ENCODE measurements at regions not wholly inside any gene's neighbourhood (a gene's known extent, or its start where the extent isn't known, plus 50 kb on each side); places are given as distances from the start of the nearest gene placed in this dataset.

- H3K27me3 Mint-ChIP-seq, result peaks cover 13% of the 10 kb centered on the region
- H3K4me1 Mint-ChIP-seq, result no peaks in the 10 kb centered on the region
- H3K36me3 Mint-ChIP-seq (ENCODE audit: low read depth), result no peaks in the 10 kb centered on the region
- no peaks in the 10 kb centered on the region for H3K9me3 Mint-ChIP-seq
- H3K27ac Mint-ChIP-seq, result no peak overlapping the region
- CTCF ChIA-PET, result no interaction called here
- DNase-seq, result no peak
- no peak overlapping the region for H3K4me3 Mint-ChIP-seq
- POLR2A ChIA-PET, result no interaction called here
Observed at GRCh38 chr6:87851674-87852299, 149.8 kb upstream of the AKIRIN2 start.

- H3K4me3 Mint-ChIP-seq, result no peak overlapping the region
- no peaks in the 10 kb centered on the region for H3K9me3 Mint-ChIP-seq
- POLR2A ChIA-PET, result interaction anchor here (0.7 kb wide), 1 partner anchor 70 kb away, joined by 3 read pairs; no protein-coding TSS in a partner anchor
- no peaks in the 10 kb centered on the region for H3K36me3 Mint-ChIP-seq (ENCODE audit: low read depth)
- no peaks in the 10 kb centered on the region for H3K4me1 Mint-ChIP-seq
- H3K27me3 Mint-ChIP-seq, result peaks cover 19% of the 10 kb centered on the region
- DNase-seq, result no peak
- CTCF ChIA-PET, result no interaction called here
- H3K27ac Mint-ChIP-seq, result no peak overlapping the region
Observed at GRCh38 chr6:87848616-87849015, 146.6 kb upstream of the AKIRIN2 start.

- Mint-ChIP-seq H3K4me3 (no peak overlapping the region), H3K9me3 (no peaks in the 10 kb centered on the region), H3K36me3 (ENCODE audit: low read depth) (no peaks in the 10 kb centered on the region), H3K4me1 (no peaks in the 10 kb centered on the region), H3K27ac (no peak overlapping the region), H3K27me3 (peaks cover 21% of the 10 kb centered on the region)
- DNase-seq, result no peak
- ChIA-PET POLR2A (no interaction called here), CTCF (no interaction called here)
Observed at GRCh38 chr6:87847830-87848210, 145.8 kb upstream of the AKIRIN2 start.

GRCh38 chr6:87847135-87847829 lies 145.2 kb upstream of the AKIRIN2 start:
- Mint-ChIP-seq H3K27ac (no peak overlapping the region), H3K4me1 (no peaks in the 10 kb centered on the region), H3K9me3 (no peaks in the 10 kb centered on the region), H3K36me3 (ENCODE audit: low read depth) (no peaks in the 10 kb centered on the region), H3K4me3 (no peak overlapping the region), H3K27me3 (peaks cover 21% of the 10 kb centered on the region)
- CTCF ChIA-PET, result no interaction called here
- POLR2A ChIA-PET, result no interaction called here
- DNase-seq, result no peak

GRCh38 chr6:87846434-87846833 lies 144.4 kb upstream of the AKIRIN2 start:
- no peak overlapping the region for H3K27ac Mint-ChIP-seq
- DNase-seq, result no peak
- peaks cover 23% of the 10 kb centered on the region for H3K27me3 Mint-ChIP-seq
- CTCF ChIA-PET, result interaction anchor here (0.6 kb wide), 1 partner anchor 27 kb away, joined by 3 read pairs; no protein-coding TSS in a partner anchor
- no peaks in the 10 kb centered on the region for H3K36me3 Mint-ChIP-seq (ENCODE audit: low read depth)
- H3K4me3 Mint-ChIP-seq, result no peak overlapping the region
- POLR2A ChIA-PET, result no interaction called here
- no peaks in the 10 kb centered on the region for H3K4me1 Mint-ChIP-seq
- H3K9me3 Mint-ChIP-seq, result no peaks in the 10 kb centered on the region

- Mint-ChIP-seq H3K4me3 (no peak overlapping the region), H3K36me3 (ENCODE audit: low read depth) (no peaks in the 10 kb centered on the region), H3K9me3 (no peaks in the 10 kb centered on the region), H3K4me1 (no peaks in the 10 kb centered on the region), H3K27ac (no peak overlapping the region), H3K27me3 (peaks cover 23% of the 10 kb centered on the region)
- DNase-seq, result no peak
- ChIA-PET CTCF (interaction anchor here (0.6 kb wide), 1 partner anchor 470 kb away, joined by 3 read pairs; no protein-coding TSS in a partner anchor), POLR2A (no interaction called here)
Observed at GRCh38 chr6:87840324-87840723, 138.3 kb upstream of the AKIRIN2 start.

- H3K27me3 Mint-ChIP-seq, result peaks cover 21% of the 10 kb centered on the region
- CTCF ChIA-PET, result interaction anchor here (0.7 to 1.0 kb wide), 2 partner anchors 12 to 156 kb away, joined by 3 read pairs; no protein-coding TSS in a partner anchor
- no peak for DNase-seq
- no peak overlapping the region for H3K4me3 Mint-ChIP-seq
- no peaks in the 10 kb centered on the region for H3K9me3 Mint-ChIP-seq
- no peak overlapping the region for H3K27ac Mint-ChIP-seq
- POLR2A ChIA-PET, result no interaction called here
- no peaks in the 10 kb centered on the region for H3K4me1 Mint-ChIP-seq
- no peaks in the 10 kb centered on the region for H3K36me3 Mint-ChIP-seq (ENCODE audit: low read depth)
Observed at GRCh38 chr6:87837876-87838275, 135.8 kb upstream of the AKIRIN2 start.

GRCh38 chr6:87837444-87837843 lies 135.4 kb upstream of the AKIRIN2 start:
- CTCF ChIA-PET, result interaction anchor here (0.7 to 1.0 kb wide), 2 partner anchors 12 to 156 kb away, joined by 3 read pairs; no protein-coding TSS in a partner anchor

GRCh38 chr6:87832025-87832825 lies 130.2 kb upstream of the AKIRIN2 start:
- H3K4me3 Mint-ChIP-seq, result peak overlapping the region; percentile 82
- no peaks in the 10 kb centered on the region for H3K36me3 Mint-ChIP-seq (ENCODE audit: low read depth)
- peaks cover 9% of the 10 kb centered on the region for H3K4me1 Mint-ChIP-seq
- H3K27me3 Mint-ChIP-seq, result no peaks in the 10 kb centered on the region
- peak overlapping the region; percentile 86 for H3K27ac Mint-ChIP-seq
- ChIA-PET CTCF (interaction anchor here (1.0 to 1.2 kb wide), 2 partner anchors 10 to 12 kb away, joined by 3 read pairs; no protein-coding TSS in a partner anchor), POLR2A (no interaction called here)
- H3K9me3 Mint-ChIP-seq, result no peaks in the 10 kb centered on the region
- DNase-seq, result no peak

More at GRCh38 chr6:87837444-87837843, 135.4 kb upstream of the AKIRIN2 start:
- Mint-ChIP-seq H3K4me1 (peaks cover 1% of the 10 kb centered on the region), H3K4me3 (no peak overlapping the region), H3K9me3 (no peaks in the 10 kb centered on the region), H3K27me3 (peaks cover 21% of the 10 kb centered on the region), H3K36me3 (ENCODE audit: low read depth) (no peaks in the 10 kb centered on the region), H3K27ac (no peak overlapping the region)
- POLR2A ChIA-PET, result no interaction called here
- no peak for DNase-seq

GRCh38 chr6:87830907-87831306 lies 128.9 kb upstream of the AKIRIN2 start:
- H3K27ac Mint-ChIP-seq, result no peak overlapping the region
- H3K4me3 Mint-ChIP-seq, result no peak overlapping the region
- H3K27me3 Mint-ChIP-seq, result no peaks in the 10 kb centered on the region
- ChIA-PET CTCF (interaction anchor here (0.6 to 1.0 kb wide), 2 partner anchors 10 to 1634 kb away, joined by 3 to 5 read pairs; no protein-coding TSS in a partner anchor), POLR2A (no interaction called here)
- no peaks in the 10 kb centered on the region for H3K9me3 Mint-ChIP-seq
- no peaks in the 10 kb centered on the region for H3K36me3 Mint-ChIP-seq (ENCODE audit: low read depth)
- DNase-seq, result no peak
- H3K4me1 Mint-ChIP-seq, result peaks cover 11% of the 10 kb centered on the region

GRCh38 chr6:87829622-87830121 lies 127.6 kb upstream of the AKIRIN2 start:
- Mint-ChIP-seq H3K4me3 (no peak overlapping the region), H3K27ac (no peak overlapping the region), H3K4me1 (peaks cover 15% of the 10 kb centered on the region), H3K27me3 (no peaks in the 10 kb centered on the region), H3K36me3 (ENCODE audit: low read depth) (no peaks in the 10 kb centered on the region), H3K9me3 (no peaks in the 10 kb centered on the region)
- POLR2A ChIA-PET, result no interaction called here
- DNase-seq, result no peak
- CTCF ChIA-PET, result no interaction called here

- Mint-ChIP-seq H3K4me1 (peaks cover 15% of the 10 kb centered on the region), H3K27me3 (no peaks in the 10 kb centered on the region), H3K27ac (no peak overlapping the region), H3K9me3 (no peaks in the 10 kb centered on the region), H3K4me3 (no peak overlapping the region), H3K36me3 (ENCODE audit: low read depth) (no peaks in the 10 kb centered on the region)
- CTCF ChIA-PET, result no interaction called here
- POLR2A ChIA-PET, result no interaction called here
- DNase-seq, result no peak
Observed at GRCh38 chr6:87828044-87828443, 126.0 kb upstream of the AKIRIN2 start.

- H3K9me3 Mint-ChIP-seq, result no peaks in the 10 kb centered on the region
- CTCF ChIA-PET, result interaction anchor here (0.6 kb wide), 2 partner anchors 20 to 133 kb away, joined by 3 to 5 read pairs; no protein-coding TSS in a partner anchor
- H3K27ac Mint-ChIP-seq, result no peak overlapping the region
- no peaks in the 10 kb centered on the region for H3K36me3 Mint-ChIP-seq (ENCODE audit: low read depth)
- POLR2A ChIA-PET, result no interaction called here
- no peak for DNase-seq
- H3K4me1 Mint-ChIP-seq, result peaks cover 13% of the 10 kb centered on the region
- H3K27me3 Mint-ChIP-seq, result no peaks in the 10 kb centered on the region
- no peak overlapping the region for H3K4me3 Mint-ChIP-seq
Observed at GRCh38 chr6:87827346-87827745, 125.3 kb upstream of the AKIRIN2 start.

Data from activated CD4-positive, alpha-beta T cell treated with anti-CD3 and anti-CD28 coated beads, Interleukin-2, amount 10 ng/mL, durations not matched to agents 7 days and 5 days (primary cell).